ENCODE measurements at regions not wholly inside any gene's neighbourhood (a gene's known extent, or its start where the extent isn't known, plus 50 kb on each side); places are given as distances from the start of the nearest gene placed in this dataset.

DNA sequence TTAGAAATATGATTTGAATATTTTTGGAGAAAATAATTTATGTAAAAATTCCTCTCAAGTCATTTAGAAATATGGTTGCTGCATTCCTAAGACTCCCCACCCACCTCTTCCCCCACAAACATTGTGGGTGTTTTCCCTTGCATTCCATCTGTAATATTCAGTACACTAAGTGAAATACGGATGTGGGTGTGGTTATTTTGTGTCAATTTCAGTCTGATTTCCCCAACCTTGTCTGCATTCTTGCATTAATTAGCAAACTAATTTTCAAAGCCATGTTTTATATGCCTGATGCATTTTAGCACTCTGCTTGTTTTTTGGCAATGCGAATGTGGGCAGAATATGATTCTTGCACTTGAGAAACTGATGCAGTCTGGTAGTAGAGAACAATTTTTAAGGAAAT lies 408.3 kb upstream of the RGMA start:
- TF ChIP-seq, protein P1, sequence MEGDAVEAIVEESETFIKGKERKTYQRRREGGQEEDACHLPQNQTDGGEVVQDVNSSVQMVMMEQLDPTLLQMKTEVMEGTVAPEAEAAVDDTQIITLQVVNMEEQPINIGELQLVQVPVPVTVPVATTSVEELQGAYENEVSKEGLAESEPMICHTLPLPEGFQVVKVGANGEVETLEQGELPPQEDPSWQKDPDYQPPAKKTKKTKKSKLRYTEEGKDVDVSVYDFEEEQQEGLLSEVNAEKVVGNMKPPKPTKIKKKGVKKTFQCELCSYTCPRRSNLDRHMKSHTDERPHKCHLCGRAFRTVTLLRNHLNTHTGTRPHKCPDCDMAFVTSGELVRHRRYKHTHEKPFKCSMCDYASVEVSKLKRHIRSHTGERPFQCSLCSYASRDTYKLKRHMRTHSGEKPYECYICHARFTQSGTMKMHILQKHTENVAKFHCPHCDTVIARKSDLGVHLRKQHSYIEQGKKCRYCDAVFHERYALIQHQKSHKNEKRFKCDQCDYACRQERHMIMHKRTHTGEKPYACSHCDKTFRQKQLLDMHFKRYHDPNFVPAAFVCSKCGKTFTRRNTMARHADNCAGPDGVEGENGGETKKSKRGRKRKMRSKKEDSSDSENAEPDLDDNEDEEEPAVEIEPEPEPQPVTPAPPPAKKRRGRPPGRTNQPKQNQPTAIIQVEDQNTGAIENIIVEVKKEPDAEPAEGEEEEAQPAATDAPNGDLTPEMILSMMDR (conservative IDR thresholded peaks at IDR 0.05), result no peak
- no peak for TF ChIP-seq ZFX (IDR thresholded peaks at IDR 0.05)

Measured in C4-2B (cell line).